ENCODE measurements at regions not wholly inside any gene's neighbourhood (a gene's known extent, or its start where the extent isn't known, plus 50 kb on each side); places are given as distances from the start of the nearest gene placed in this dataset.
"Not testable (repeated sequence)": the region's sequence is repeated elsewhere in the genome, so short reads cannot be mapped to it uniquely, and the experiment has no call there.

DNA sequence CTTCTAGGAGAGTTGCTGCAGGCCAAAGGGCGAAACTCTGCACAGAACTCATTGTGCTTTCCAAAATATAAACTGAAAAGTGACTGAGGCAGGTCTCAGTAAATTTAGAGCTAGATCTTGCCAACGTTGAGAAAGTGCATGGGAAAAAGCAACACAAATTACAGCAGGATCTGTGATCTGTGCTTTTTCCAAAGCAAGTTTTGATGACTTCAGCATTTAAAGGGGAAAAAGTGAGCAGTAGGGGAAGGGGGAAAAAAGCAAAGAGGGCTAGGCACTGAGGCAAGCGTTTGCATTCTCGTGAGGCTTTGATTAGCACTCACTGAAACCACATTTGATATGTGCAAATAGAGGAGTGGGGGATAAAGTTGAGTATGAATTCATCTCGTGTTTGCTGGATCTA lies 351.5 kb upstream of the NPAP1 start:
- not testable (repeated sequence) for DNase-seq

- not testable (repeated sequence) for DNase-seq
These were observed 349.1 kb upstream of the NPAP1 start for GRCh38 chr15:24326513-24326912.

GRCh38 chr15:24331964-24332363 lies 343.6 kb upstream of the NPAP1 start:
- DNase-seq: not testable (repeated sequence)

DNA sequence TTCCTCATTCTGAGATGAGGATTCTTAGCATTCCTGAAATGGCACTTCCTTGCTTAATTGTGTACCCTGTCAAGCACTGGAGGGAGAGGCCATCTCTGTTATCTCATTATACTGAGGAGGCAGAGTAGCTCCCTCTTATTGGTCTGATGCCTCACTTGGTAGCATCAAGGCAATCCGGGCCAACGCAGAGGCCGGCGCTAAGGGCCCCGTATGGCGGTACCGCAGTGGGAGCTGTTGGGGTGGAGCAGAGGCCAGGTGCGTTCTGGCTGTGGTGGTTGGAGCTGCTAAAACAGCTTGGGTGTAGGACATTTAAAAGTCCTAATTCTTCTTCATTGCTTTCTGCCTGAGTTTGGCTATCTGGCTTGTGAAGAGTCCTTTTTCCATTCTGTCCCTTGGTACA lies 333.7 kb upstream of the NPAP1 start:
- DNase-seq: not testable (repeated sequence)

GRCh38 chr15:24352777-24353176 lies 322.8 kb upstream of the NPAP1 start:
- not testable (repeated sequence) for DNase-seq

DNA sequence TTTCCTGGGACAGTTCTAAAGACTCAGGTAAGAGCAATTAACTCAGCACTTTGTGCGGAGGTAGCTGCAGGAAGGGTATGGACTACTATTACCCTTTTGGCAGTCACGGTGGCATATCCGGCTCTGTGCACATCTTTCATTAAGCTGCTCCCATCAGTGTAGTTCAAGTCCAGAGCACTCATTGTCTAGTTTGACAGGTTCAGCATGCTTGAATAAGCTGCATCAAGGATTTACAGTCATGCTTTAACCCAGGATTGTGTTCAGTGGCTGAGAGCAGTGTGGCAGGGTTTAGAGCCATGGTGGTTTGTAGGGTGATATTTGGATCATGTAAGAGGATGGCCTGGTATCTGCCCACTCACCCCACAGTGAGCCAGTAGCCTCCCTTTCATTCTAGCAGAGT lies 294.5 kb upstream of the NPAP1 start:
- DNase-seq: not testable (repeated sequence)

- not testable (repeated sequence) for DNase-seq
These were observed 290.3 kb upstream of the NPAP1 start for GRCh38 chr15:24385258-24385657.

GRCh38 chr15:24394303-24394702 lies 281.3 kb upstream of the NPAP1 start:
- DNase-seq: no peak

- DNase-seq: not testable (repeated sequence)
These were observed 262.9 kb upstream of the NPAP1 start for GRCh38 chr15:24412649-24413048.

GRCh38 chr15:24426286-24427054 lies 249.1 kb upstream of the NPAP1 start:
- DNase-seq: not testable (repeated sequence)

DNA sequence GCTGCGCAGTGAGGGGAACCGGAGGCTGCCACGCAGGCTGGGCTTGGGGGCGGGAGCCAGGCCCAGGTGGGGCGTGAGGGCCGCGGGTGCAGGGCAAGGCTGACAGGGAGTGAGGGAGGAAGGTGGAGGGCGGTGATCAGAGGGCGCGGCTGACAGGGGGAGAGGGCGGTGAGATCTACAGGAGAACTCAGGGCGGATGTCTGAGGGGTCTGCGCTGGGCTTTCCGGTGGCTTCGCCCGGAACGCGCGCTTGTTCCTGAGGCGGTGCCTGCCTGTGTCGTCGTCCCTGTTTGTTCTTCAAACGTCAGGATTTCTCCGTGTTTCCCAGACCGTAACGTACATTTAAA lies 248.5 kb upstream of the NPAP1 start:
- not testable (repeated sequence) for DNase-seq

DNA sequence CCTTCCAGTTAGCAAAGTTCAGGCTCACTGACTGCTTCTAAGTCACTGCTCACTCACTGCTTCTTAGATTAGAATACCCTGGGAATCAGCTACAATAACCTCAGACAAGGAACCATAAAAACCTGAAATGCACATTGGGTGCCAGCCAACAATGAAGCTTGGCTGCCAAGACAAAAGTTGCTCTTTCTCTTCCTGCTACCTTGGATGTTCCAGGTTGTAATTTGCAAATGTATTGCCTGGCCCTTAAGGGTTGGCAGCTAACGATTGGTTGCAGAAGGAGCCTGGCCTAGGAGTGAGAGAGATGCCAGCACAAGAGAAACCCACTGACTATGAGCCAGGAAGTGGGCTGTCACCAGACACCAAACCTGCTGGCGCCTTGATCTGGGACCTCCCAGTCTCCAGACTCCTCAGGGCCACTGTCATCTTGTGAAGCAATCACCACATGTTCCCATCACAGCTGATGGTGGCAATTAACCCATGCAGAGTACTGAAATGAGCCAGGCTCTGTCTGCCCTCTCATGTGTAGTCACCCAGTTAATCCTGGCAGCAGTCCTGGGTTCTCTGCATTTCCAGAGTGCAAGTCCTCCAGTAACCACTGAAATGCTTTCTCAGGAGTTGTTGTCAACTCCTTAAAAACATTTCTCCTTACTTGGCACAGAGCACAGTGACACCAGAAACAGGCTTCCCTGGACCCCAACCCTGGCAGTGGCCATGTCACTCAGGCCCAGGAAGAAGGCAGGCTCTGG lies 240.3 kb upstream of the NPAP1 start:
- not testable (repeated sequence) for DNase-seq

GRCh38 chr15:24437270-24437669 lies 238.3 kb upstream of the NPAP1 start:
- not testable (repeated sequence) for DNase-seq

GRCh38 chr15:24437735-24438134 lies 237.8 kb upstream of the NPAP1 start:
- not testable (repeated sequence) for DNase-seq

- not testable (repeated sequence) for DNase-seq
These were observed 198.2 kb upstream of the NPAP1 start for GRCh38 chr15:24477107-24478025.

- DNase-seq: not testable (repeated sequence)
These were observed 189.5 kb upstream of the NPAP1 start for GRCh38 chr15:24485885-24486567.

DNA sequence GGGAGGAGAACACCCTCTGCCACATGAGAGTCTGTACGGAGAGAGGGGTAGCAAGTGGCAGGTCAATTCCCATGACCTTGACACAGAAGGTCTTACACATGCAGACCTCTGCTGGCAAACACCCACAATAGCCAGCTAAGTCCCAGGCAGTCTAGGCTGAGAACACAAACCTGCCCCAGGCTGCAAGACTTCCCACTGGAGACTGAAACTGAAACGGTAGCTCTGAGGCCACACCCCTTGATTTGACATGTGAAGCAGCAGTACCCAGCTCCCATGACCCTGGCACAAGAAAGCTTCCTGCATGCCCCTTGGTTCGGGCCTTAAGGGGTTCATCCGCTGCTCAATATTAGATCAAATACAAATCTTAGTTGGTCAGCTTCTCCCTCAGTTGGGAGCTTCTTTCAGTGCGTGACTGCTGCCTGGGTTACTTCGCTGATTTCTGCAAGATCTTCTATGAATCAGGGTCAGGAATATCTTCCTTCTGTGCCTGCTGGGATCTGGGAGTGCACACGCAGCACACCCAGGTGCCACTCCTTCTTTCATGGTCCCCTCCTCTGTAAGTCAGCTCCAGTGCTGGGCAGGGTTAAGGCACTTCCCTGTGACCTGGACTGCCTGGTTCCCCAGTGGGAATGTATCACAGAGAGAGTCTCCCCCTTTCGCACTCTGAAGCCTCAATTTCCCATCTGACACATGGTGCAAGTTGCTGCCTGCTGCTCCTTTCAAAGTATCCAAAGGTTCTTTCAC lies 187.2 kb upstream of the NPAP1 start:
- DNase-seq: not testable (repeated sequence)

- DNase-seq: not testable (repeated sequence)
These were observed 170.4 kb upstream of the NPAP1 start for GRCh38 chr15:24505216-24505615.

- not testable (repeated sequence) for DNase-seq
These were observed 165.9 kb upstream of the NPAP1 start for GRCh38 chr15:24509714-24510113.

GRCh38 chr15:24511598-24511997 lies 164.0 kb upstream of the NPAP1 start:
- not testable (repeated sequence) for DNase-seq

- not testable (repeated sequence) for DNase-seq
These were observed 156.8 kb upstream of the NPAP1 start for GRCh38 chr15:24518772-24519171.

- DNase-seq: not testable (repeated sequence)
These were observed 144.3 kb upstream of the NPAP1 start for GRCh38 chr15:24531235-24531634.

Measured in SHP77 treated with DMSO at 0.1 percent for 48 hours (cell line).